ENCODE measurements at regions not wholly inside any gene's neighbourhood (a gene's known extent, or its start where the extent isn't known, plus 50 kb on each side); places are given as distances from the start of the nearest gene placed in this dataset.

DNA sequence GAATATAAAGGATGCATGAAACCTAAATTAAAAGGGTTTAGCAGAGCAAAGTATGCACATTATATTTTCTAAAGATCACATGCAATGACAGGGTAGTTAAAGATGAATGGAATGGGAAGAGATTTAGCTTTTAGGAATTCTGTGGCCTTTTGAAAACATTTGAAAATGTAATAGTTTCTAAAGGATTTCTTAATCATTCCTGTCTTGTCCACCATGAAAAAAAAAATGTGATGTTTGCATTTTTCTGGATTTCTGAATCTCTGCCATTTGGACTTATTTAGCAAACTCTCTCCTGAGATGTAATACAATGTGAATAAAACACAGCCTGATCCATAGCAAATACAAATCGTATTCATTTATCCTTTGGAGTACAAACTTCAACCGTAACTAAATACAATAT is 126.6 kb upstream of the RAB11FIP2 start:
- no peak for DNase-seq

DNA sequence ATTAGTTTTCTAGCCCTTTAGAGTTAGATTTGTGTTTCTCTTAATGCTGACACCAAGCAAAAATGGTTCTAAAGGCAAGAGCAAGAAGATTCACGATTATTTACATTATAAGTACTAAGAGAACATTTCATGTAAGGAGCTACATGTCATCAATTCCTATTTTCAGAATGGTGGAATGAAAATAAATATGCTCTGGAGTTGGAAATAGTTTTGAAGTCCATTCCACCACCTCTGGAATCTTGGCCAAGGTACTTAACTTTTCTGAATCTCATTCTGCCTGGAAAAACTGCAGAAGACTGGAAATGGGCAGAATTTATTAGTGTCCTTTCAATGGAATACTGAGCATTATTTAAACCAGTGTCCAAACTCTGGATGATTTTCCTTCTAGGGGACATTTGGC is 125.1 kb upstream of the RAB11FIP2 start:
- no peak for DNase-seq

DNA sequence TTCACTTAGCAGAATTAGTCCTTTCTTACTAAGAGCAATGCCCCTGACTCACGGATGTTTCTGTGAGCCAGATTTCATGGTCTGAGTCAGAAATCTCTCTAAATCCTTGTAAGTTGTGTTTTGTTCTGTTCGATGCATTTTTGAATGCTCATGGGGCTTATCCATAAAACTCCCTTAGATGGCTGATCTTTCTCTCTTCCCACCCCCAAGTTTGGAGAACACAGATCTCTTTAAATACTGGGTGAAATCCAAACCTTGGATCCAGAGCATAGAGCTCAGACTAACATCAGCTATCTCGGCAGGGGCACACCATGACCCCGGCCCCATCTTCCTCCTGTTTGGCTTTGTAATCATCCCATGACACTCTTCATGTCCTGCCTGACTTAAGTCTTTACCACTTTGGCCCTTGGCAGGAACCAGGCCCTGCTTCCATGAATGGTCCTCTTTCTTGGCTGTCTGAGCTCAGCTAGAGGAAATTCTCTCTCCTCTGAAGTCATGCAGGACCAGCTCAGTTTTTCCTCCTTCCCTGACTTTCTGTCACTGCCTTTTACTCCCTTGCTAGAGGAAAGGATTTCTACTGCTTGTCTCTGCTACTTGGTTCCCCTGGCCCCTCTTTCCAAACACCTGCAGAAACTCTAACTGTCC is 120.4 kb upstream of the RAB11FIP2 start:
- no peak for DNase-seq

DNA sequence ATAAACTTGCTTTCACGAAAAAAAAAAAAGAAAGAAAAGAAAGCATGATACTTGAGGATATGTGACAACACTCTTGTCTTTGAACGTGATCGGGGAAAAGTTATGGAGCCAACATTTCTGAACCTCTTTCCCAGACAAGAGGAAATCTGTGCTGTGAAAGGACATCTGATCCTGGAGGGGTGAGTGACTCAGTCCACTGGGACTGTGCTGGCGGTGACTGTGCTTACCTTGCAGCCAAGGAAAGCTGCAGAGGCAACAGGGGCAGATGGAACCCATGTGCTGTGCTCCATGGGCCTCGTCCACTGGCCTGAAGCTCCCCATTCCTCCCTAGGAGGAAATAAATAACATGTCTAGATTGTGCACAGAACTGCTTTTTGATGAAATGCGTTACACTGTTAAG is 116.5 kb upstream of the RAB11FIP2 start:
- no peak for DNase-seq

DNA sequence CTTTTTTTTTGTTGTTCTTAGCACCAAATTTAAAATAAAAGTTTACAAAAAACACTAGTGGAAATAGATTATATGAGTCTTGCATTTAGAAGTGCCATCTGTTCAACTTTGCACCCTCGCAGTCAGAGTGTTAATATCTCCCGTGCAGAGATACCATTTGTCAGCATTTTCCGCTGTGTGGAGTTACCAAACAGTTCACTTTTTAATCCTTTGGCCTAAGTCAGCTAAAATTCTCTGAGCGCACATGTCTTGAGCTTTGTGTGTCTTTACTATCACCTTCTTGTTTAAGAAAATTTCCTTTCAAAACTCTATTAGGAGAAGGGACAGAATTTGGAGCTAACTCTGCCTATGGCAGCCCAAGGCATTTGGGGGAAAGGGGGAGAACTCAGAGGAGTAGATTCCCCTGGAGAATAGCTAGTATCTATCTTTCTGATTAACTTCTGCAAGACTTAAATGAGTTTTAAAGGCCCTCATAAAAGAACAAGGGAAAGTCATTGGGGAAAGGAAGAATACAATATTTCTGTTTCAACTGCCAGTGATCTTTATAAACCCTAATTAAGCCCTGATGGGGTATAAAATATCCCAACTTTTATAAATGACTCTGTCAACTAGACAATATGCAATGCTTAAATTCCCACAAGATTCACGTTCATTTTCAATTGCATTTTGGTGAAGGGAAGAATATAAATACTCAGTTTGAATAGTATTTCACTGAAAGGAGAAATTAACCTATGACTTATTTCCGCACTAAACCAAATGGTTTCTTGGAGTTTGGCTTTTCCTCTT is 114.9 kb upstream of the RAB11FIP2 start:
- no peak for DNase-seq

DNA sequence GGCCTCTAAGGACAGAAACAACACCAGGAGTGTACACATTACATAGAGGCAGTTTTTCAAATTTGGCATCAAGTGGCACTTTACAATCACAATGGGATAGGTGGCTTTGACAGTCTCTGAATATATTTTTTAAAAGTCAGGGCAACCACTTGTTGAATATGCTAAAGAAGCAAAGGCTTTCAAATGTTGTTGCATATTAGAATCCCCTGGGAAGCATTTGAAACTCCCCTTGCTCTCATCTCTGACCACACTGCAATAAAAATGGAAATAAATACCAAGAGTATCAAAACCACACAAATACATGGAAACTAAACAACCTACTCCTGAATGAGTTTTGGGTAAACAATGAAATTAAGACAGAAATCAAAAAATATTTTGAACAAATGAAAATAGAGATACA is 106.5 kb upstream of the RAB11FIP2 start:
- DNase-seq, result no peak

DNA sequence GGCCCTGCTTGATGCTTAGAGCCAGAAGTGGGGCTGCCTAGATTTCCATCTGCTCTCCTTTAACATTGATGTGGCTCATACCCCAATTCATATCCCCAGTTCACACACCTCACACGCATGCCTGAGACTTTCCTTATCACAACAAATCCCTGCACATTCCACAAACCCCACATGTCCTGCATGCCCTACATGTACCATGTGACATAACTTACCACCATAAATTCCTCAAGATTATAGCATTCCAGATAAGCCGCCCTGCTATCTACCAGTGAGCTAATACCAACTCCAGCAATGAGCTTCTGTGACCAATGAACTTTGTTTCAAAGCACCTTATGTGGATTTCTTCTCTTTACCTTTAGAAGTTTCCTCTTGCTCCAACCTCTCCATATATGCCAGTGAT is 104.7 kb upstream of the RAB11FIP2 start:
- no peak for DNase-seq

DNA sequence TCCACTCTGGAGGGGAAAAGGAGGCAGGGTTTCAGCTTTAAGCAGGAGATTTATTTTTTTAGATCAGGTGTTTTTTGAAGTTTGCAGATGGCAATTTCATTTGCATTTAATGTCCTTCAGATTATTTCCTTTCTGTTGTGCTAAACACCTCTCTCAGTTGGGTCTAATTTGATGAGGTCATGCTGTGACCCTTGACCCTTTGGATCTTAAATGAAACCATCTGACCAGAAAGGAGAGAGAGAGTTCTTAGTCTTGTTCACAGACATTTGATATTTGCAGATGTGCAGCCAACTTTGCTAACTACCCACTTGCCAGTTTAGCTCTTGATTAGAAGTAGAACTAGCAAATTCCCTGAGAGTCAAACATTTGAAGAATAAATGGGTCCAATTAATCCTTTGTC is 101.5 kb upstream of the RAB11FIP2 start:
- DNase-seq, result no peak

DNA sequence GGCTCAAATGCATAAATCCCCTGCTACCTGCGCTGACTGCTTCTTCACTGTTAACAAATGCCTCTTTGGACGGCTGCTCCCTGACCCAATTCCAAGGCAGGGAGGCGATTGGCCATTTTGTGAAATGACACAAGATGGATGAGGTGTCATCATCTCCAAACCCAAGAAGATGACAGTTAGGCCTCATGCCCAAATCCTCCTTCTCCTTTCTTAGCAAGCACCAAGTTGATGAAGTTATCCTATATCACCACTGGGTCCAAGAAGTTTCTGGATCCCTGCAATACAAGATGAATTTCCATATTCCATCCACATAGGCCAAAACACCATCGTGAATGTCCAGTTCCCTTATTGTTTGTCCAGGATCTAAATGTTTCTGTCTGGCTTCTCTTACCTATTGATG is 98.5 kb upstream of the RAB11FIP2 start:
- DNase-seq, result no peak

DNA sequence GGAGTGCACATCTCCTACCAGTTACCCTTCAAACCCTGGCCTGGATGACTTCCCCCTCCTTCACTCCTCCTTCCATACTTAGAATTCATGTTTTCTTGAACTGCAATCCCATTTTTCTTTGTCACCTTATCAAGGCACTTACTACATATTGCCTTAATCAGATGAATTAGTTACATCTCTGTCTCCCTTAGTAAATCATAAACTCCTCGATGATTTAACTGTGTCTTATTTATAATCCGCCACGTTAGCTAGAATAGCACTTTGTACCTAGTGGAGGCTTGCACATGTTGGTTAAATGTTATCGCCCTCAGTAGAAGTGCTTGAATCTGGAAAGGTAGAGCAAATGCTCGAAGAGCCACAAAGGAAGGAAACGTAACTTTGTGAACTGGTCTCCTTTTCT is 94.7 kb upstream of the RAB11FIP2 start:
- no peak for DNase-seq

DNA sequence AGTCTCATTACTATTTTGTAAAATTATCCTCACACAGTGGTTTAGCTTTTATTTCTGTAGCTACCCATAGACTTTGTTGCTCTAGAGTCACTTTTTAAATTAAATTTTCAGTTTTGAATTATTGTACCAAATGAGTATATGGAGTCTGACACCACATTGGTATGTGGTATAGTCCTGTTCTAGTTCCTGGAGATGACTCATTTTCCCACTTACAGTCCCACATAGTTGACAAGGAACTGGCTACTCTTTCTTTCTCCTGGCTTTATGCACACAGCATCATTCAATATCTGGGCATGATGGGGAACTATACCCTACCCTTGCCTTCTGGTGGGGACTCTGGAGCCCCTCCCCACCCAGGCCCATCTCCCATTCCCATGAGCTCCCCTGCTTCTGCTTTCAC is 92.6 kb upstream of the RAB11FIP2 start:
- DNase-seq, result no peak

DNA sequence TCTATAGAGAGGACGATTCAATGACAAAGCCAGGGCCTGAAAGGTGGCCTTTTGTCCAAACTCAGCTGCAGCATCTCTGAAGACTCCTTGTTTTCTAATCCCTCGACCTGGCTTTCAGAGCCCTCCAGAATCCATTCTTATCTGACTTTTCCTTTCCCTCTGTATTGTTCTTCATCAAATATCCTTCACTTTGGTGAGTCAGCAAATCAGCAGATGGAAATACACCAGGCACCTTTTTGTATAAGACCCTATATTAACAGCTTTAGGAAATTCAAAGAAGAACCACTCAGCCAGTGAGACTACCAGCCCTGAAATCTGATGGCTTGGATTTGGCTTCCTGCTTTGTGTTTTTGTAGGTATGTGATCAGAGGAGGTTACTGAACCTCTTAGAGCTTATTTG is 81.9 kb upstream of the RAB11FIP2 start:
- no peak for DNase-seq

DNA sequence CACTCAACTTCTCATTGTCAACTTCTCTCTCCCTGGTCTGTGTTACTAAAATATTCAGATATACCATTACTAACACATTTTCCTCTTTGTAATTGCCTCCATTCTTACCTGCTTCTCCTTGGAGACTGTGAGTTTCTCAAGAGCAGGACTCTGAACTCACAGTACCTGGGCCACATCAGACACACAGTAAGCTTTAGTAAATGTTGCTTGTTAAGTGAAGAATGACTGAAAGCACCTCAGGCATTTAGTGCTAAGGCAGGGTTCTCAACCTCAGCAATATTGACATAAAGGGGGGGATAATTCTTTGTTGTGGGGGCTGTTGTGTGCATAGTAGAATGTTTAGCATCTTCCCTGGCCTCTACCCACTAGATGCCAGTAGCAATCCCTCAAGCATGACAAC is 72.0 kb upstream of the RAB11FIP2 start:
- DNase-seq, result no peak

DNA sequence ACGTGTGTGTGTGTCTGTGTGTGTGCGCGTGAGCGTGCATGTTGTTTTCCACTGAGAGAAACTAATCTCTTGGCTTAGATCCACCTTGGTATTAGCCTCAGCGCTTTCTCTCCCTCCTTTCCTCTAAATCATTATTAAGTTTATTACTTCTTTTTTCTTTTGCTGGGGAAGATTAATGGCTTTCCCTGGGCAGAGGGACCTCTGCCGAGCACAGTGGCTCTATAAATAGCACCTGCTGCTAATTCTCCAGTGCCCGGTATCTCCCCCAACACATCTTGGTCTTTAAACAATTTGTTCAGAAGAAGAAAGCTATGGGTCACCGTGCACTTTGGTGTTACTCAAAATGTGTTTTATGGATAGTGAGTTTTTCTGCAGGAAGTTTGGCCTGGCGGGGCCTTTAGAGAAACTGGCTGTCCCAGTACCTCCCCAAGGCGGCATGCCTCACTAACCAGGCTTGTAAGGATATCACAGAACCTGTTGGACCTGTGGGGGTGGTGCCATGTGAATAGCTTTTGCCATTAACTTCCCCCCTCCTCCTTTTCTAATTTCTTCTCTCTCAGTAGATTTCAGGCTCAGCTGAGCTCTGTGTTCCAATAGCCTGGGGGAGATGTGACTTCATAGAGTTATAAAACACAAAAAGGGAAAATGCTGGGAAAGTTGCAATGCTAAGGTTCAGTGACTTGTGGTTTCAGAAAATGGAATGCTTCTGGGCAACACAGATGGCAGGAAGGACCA is 70.1 kb upstream of the RAB11FIP2 start:
- no peak for DNase-seq

DNA sequence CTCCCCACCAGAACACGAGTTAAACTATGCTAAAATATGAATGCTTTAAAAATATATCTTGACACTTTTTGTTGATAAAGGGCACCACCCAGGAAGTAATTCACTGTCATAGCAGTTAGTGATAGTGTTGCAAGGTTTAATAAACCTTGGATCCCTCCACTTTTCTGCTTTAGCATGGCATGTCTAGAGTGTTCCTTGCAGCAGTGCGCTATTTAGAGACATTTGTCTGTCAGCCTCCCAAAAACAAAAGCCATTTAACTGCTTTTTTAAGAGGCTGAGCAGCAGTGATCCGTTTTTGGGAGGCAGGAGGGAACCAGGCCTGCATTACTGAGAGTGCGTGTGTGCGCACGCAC is 69.6 kb upstream of the RAB11FIP2 start:
- DNase-seq, result no peak

DNA sequence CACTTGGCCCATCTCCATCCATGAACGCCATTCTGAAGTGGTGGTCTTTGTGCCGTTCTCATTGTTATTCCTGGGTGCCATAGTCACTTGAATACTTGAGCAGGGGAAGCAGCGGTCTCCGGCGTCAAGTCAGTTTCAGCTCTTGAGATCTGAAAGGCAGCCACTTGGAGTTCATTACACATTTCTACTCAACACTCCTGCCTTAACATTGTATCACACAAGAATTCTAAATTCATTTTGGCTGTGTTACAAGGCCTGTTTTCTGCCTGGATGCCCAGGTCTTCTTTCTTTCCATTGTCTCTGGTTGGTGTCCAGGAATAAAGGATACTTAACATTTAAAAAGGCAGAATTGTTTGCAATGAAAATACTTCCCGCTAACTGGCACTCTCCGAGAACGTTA is 69.0 kb upstream of the RAB11FIP2 start:
- DNase-seq, result no peak

DNA sequence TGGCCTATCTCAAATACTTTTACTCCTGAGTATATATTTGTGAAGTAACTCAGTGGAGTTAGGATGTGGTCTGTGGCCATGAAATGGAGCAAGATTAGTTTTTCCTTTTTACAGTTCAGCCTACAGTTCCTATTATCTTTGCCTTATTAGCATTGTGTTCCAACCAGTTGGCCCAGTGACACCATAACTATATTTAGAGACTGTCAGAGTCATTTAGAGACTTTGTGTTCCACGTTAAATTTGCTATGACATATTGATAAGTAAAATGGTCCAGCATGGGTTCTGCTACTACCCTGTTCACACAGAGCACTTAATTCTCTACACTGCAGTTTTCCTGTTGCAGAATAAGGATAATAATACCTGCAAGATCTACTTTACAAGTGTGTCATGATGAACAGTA is 68.3 kb upstream of the RAB11FIP2 start:
- no peak for DNase-seq

DNA sequence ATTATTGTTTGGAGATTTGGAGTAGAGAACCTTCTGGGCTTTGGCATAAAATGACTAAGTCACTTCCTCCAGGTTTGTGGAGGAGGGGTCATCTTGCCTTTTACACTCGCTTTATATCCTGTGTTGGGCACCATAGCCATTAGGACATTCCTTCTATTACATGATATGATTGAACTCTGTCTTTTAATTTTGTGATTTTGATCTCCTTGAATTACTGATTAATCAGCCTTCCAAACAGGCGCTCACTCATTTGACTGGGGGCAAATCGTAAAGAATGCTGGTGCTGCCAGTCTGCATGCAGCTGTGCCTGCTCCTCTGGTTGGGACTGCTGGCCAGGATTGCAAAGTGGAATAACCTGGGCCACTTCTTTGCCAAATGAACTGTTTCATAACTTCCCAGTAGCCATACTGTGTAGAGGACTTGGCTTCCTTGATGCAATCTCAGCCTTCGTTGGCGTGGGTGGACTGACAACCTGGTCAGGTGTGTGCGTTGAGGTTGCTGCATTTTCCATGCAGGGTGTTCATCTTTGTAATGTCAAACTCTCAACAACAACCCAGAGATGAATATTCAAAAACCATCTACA is 65.9 kb upstream of the RAB11FIP2 start:
- no peak for DNase-seq

DNA sequence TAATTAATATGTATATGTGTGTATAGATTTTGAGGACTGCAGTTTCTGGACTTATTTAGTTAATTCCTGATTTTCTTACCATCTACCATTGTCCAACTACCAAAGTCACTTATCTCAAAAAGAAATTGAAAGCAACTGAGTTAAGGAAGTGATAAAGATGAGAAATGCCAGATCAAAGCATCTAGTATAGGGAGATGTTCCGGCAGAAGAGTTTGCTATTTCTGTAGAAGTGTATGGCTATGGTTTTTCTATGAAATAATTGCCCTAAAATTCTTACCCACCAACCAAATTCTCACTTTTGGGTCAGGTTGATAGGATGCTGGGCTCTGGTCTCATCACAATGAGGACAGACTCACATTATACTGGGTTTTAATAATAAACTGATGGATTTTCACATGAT is 64.0 kb upstream of the RAB11FIP2 start:
- DNase-seq, result no peak

DNA sequence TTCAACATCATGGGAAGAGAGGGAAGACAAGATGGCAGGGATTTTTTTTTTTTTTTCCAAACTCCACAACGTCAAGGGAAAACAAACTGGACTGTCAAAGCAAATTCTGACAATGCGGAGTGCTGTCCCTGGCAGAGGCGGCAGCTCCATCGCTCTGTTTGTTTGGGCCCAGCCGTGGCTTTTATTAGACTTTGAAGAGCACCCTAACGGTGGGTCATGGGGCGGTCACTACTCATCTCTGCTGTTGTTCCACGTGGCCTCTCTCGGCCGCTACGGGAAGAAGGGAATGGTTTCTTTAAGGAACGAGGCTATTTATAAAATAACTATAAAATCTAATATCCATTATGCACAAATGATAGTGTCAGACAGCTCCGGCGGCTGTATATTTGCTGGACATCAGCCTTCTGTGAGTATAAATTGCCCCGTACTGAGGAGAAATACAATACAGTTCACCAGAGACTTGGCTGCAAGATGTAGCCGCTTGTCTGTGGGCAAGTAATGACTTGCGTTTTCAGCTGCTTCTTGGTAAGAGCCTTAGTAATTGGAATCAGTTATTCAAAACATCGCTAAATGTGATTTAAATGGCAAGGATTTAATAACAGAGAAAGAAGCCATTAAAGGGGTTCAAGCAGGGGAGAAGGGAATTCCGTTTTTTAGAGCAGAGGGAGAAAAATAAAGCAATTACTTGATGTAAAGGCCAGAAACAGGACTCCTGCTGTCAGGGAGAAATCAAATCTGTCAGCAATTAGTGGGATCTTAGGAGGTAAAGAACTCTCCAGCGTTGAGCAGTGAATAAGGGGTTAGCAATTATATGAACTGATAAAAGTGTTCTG is 61.7 kb upstream of the RAB11FIP2 start:
- DNase-seq, result no peak

DNA sequence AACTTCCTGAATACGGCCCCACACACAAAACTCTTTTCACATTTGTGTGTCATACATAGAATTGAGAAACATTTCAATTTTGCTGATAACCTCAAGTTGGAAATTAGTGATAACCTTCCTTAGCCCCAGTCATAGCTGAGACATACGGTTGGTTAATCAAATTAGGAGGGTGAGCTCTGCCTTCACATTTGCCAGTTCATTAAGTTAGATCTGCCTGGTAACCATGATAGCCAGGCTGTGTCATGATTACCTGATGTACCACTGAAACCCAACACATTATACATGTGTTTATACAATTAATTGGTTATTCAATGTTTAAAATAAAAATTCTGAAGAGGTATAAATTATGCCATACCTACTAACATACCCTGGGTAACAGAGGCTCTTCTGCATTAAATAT is 60.8 kb upstream of the RAB11FIP2 start:
- no peak for DNase-seq

DNA sequence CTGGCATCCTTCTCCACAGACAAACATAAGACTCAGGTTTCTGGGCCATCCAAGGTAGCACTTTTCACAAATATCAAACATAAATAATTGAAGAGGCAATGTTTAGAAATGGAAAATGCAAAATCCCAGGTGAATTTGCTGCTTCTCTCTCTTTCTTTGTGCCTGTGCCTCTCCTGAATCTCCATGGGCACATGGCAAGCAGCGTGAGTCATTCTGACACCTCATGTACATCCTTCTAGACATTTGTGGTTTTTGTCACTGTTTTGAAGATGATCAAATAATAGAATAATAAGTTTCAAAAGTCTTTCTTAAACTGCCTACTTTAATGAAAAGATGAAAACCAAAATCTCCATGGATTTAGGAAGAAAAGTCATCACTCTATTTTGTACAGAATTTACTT is 60.3 kb upstream of the RAB11FIP2 start:
- no peak for DNase-seq

DNA sequence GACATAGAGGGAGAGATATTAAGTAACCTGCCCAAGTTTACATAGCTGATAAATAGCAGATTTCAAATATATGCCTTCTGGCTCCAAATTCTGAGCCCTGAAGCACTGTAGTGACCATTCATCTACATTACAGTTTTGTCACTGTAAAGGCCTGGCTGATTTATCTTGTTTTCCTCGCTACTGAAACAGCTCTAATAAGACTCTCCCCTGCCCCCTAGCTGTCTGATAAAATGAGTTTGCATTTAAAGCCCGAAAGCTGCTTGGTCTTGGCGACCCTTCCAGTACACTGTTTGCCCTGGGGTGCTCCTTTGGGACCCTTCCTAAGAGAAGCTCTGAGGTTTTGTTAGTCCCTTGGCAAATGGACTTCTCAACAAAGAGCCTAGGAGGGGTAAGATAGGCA is 59.7 kb upstream of the RAB11FIP2 start:
- DNase-seq, result no peak

Data from NCI-H1694 (cell line).